Muscle of leg (tissue), 3 donors: ENCODE measurements at regions not wholly inside any gene's neighbourhood (a gene's known extent, or its start where the extent isn't known, plus 50 kb on each side); places are given as distances from the start of the nearest gene placed in this dataset.
A peak's percentile ranks its signal among the peaks of the same experiment; 100 is the strongest.

ENCODE experiments used
- DNase-seq: peaks from one replicate; pipeline ENCODE4 v3.0.0; 2013
- H3K27ac ChIP-seq: one replicate; pipeline ENCODE4 v1.5.1; 2013; ENCODE audit warnings: mild to moderate bottlenecking, low read length, control low read depth
- H3K27me3 ChIP-seq: one replicate; pipeline ENCODE4 v1.6.1; 2013; ENCODE audit warnings: low read length; ENCODE audit not compliant: control insufficient read depth, insufficient read depth
- H3K36me3 ChIP-seq: one replicate; pipeline ENCODE4 v1.6.1; 2013; ENCODE audit warnings: low read length; ENCODE audit not compliant: control insufficient read depth, insufficient read depth
- H3K4me1 ChIP-seq: one replicate; pipeline ENCODE4 v1.6.1; 2013; ENCODE audit warnings: low read length; ENCODE audit not compliant: control insufficient read depth, insufficient read depth
- H3K4me3 ChIP-seq: one replicate; pipeline ENCODE4 v1.5.1; 2013; ENCODE audit warnings: low read length, control low read depth
- H3K9me3 ChIP-seq: replicated peaks from 2 replicates; pipeline ENCODE4 v1.6.1; 2013; ENCODE audit warnings: low read depth, low read length; ENCODE audit not compliant: control insufficient read depth
- WGBS: methylation state at CpG from one replicate; pipeline ENCODE4 v1.1.5; 2013; ENCODE audit warnings: missing lambda C conversion rate; ENCODE audit not compliant: insufficient coverage; 5-methylcytosine and 5-hydroxymethylcytosine counted together

GRCh38 chr15:85307687-85308045 is 72.7 kb upstream of the AKAP13 start:
- WGBS: no CpG with 5 or more reads among the region's 2 CpGs

GRCh38 chr15:85311647-85312046 is 68.8 kb upstream of the AKAP13 start:
- no CpG with 5 or more reads among the region's 2 CpGs for WGBS

More at GRCh38 chr15:85307687-85308045, 72.7 kb upstream of the AKAP13 start:
- Histone ChIP-seq H3K4me3 (no peak overlapping the region), H3K4me1 (no peaks in the 10 kb centered on the region), H3K27me3 (no peaks in the 10 kb centered on the region), H3K9me3 (peaks cover 3% of the 10 kb centered on the region), H3K36me3 (no peaks in the 10 kb centered on the region), H3K27ac (no peak overlapping the region)
- DNase-seq: no peak

GRCh38 chr15:85312486-85312885 is 67.9 kb upstream of the AKAP13 start:
- Histone ChIP-seq H3K36me3 (no peaks in the 10 kb centered on the region), H3K27ac (no peak overlapping the region), H3K9me3 (no peaks in the 10 kb centered on the region), H3K4me3 (no peak overlapping the region), H3K27me3 (no peaks in the 10 kb centered on the region), H3K4me1 (peaks cover 4% of the 10 kb centered on the region)
- DNase-seq: no peak
- WGBS: no CpG with 5 or more reads among the region's 5 CpGs

More at GRCh38 chr15:85311647-85312046, 68.8 kb upstream of the AKAP13 start:
- no peaks in the 10 kb centered on the region for H3K36me3 ChIP-seq
- no peak for DNase-seq
- H3K27me3 ChIP-seq: no peaks in the 10 kb centered on the region
- peaks cover 4% of the 10 kb centered on the region for H3K4me1 ChIP-seq
- H3K4me3 ChIP-seq: no peak overlapping the region
- H3K9me3 ChIP-seq: no peaks in the 10 kb centered on the region
- no peak overlapping the region for H3K27ac ChIP-seq

GRCh38 chr15:85312929-85313331 is 67.5 kb upstream of the AKAP13 start:
- Histone ChIP-seq H3K27ac (no peak overlapping the region), H3K9me3 (no peaks in the 10 kb centered on the region), H3K4me1 (peaks cover 4% of the 10 kb centered on the region), H3K27me3 (no peaks in the 10 kb centered on the region), H3K4me3 (no peak overlapping the region), H3K36me3 (no peaks in the 10 kb centered on the region)
- no CpG with 5 or more reads among the region's 2 CpGs for WGBS
- no peak for DNase-seq

- no peaks in the 10 kb centered on the region for H3K9me3 ChIP-seq
- H3K27me3 ChIP-seq: no peaks in the 10 kb centered on the region
- WGBS: no CpG with 5 or more reads among the region's 1 CpG
- H3K4me1 ChIP-seq: peaks cover 7% of the 10 kb centered on the region
- H3K27ac ChIP-seq: no peak overlapping the region
- no peak for DNase-seq
- no peaks in the 10 kb centered on the region for H3K36me3 ChIP-seq
- H3K4me3 ChIP-seq: no peak overlapping the region
These were observed 67.1 kb upstream of the AKAP13 start for GRCh38 chr15:85313339-85313738.

- WGBS: no CpG with 5 or more reads among the region's 3 CpGs
- H3K9me3 ChIP-seq: no peaks in the 10 kb centered on the region
- H3K4me1 ChIP-seq: peaks cover 8% of the 10 kb centered on the region
- H3K27me3 ChIP-seq: no peaks in the 10 kb centered on the region
- DNase-seq: no peak
- H3K4me3 ChIP-seq: no peak overlapping the region
- no peaks in the 10 kb centered on the region for H3K36me3 ChIP-seq
- no peak overlapping the region for H3K27ac ChIP-seq
These were observed 66.3 kb upstream of the AKAP13 start for GRCh38 chr15:85314146-85314545.

GRCh38 chr15:85314633-85315032 is 65.8 kb upstream of the AKAP13 start:
- no peak for DNase-seq
- 93% methylated on average over 2 of the region's 4 CpGs for WGBS
- no peak overlapping the region for H3K4me3 ChIP-seq
- H3K9me3 ChIP-seq: no peaks in the 10 kb centered on the region
- peaks cover 8% of the 10 kb centered on the region for H3K4me1 ChIP-seq
- no peaks in the 10 kb centered on the region for H3K36me3 ChIP-seq
- H3K27ac ChIP-seq: no peak overlapping the region
- no peaks in the 10 kb centered on the region for H3K27me3 ChIP-seq

GRCh38 chr15:85316244-85316934 is 64.0 kb upstream of the AKAP13 start:
- no peaks in the 10 kb centered on the region for H3K9me3 ChIP-seq
- WGBS: 23% methylated on average over 5 of the region's 8 CpGs
- no peak overlapping the region for H3K4me3 ChIP-seq
- H3K4me1 ChIP-seq: peaks cover 8% of the 10 kb centered on the region
- H3K36me3 ChIP-seq: no peaks in the 10 kb centered on the region
- H3K27me3 ChIP-seq: no peaks in the 10 kb centered on the region
- no peak overlapping the region for H3K27ac ChIP-seq
- peak; percentile 79 for DNase-seq

GRCh38 chr15:85318048-85318731 is 62.2 kb upstream of the AKAP13 start:
- H3K36me3 ChIP-seq: no peaks in the 10 kb centered on the region
- no peak overlapping the region for H3K27ac ChIP-seq
- no peak overlapping the region for H3K4me3 ChIP-seq
- peaks cover 8% of the 10 kb centered on the region for H3K4me1 ChIP-seq
- DNase-seq: peak; percentile 32
- WGBS: no CpG with 5 or more reads among the region's 2 CpGs
- H3K9me3 ChIP-seq: peaks cover 7% of the 10 kb centered on the region
- no peaks in the 10 kb centered on the region for H3K27me3 ChIP-seq

GRCh38 chr15:85318732-85319076 is 61.7 kb upstream of the AKAP13 start:
- Histone ChIP-seq H3K36me3 (no peaks in the 10 kb centered on the region), H3K27ac (no peak overlapping the region), H3K27me3 (no peaks in the 10 kb centered on the region), H3K9me3 (peaks cover 8% of the 10 kb centered on the region), H3K4me3 (no peak overlapping the region), H3K4me1 (peaks cover 8% of the 10 kb centered on the region)
- WGBS: no CpG with 5 or more reads among the region's 2 CpGs
- DNase-seq: no peak
